Cardiac septum (tissue), 1 donor: ENCODE measurements at regions not wholly inside any gene's neighbourhood (a gene's known extent, or its start where the extent isn't known, plus 50 kb on each side); places are given as distances from the start of the nearest gene placed in this dataset.
A peak's percentile ranks its signal among the peaks of the same experiment; 100 is the strongest.

Source experiments
- DNase-seq: peaks from one replicate; pipeline ENCODE4 v3.0.0-alpha.2; 2020; ENCODE audit warnings: low spot score
- intact Hi-C: fragments of 100-400 bp; cut with DNase I; formaldehyde crosslinking; loops from one replicate; pipeline ENCODE4 v1.14.0; 2022
- donor health status: DM: no; HTN: no; CAD: no.

GRCh38 chr10:71075759-71076472 is 136.5 kb upstream of the UNC5B start:
- DNase-seq, result peak; percentile 50
- intact Hi-C loops, result no loop called here

- DNase-seq, result no peak
- intact Hi-C loops, result no loop called here
These were observed 135.8 kb upstream of the UNC5B start for GRCh38 chr10:71076473-71077142.

- intact Hi-C loops, result no loop called here
- peak; percentile 70 for DNase-seq
These were observed 135.2 kb upstream of the UNC5B start for GRCh38 chr10:71077143-71077581.

- peak; percentile 36 for DNase-seq
- intact Hi-C loops, result no loop called here
These were observed 134.4 kb upstream of the UNC5B start for GRCh38 chr10:71077796-71078453.

GRCh38 chr10:71078454-71079145 is 133.8 kb upstream of the UNC5B start:
- intact Hi-C loops, result no loop called here
- peak; percentile 50 for DNase-seq

- intact Hi-C loops, result no loop called here
- DNase-seq, result peak; percentile 55
These were observed 132.5 kb upstream of the UNC5B start for GRCh38 chr10:71079761-71080380.

- peak; percentile 67 for DNase-seq
These were observed 131.8 kb upstream of the UNC5B start for GRCh38 chr10:71080381-71081228.

GRCh38 chr10:71081229-71081560 is 131.2 kb upstream of the UNC5B start:
- intact Hi-C loops, result no loop called here
- DNase-seq, result no peak

More at GRCh38 chr10:71080381-71081228, 131.8 kb upstream of the UNC5B start:
- intact Hi-C loops, result no loop called here

GRCh38 chr10:71081912-71082311 is 130.5 kb upstream of the UNC5B start:
- DNase-seq, result peak; percentile 31
- intact Hi-C loops, result no loop called here

- peak; percentile 36 for DNase-seq
- intact Hi-C loops, result no loop called here
These were observed 129.2 kb upstream of the UNC5B start for GRCh38 chr10:71082960-71083715.

- peak; percentile 24 for DNase-seq
These were observed 128.7 kb upstream of the UNC5B start for GRCh38 chr10:71083716-71083975.

GRCh38 chr10:71084061-71084817 is 128.1 kb upstream of the UNC5B start:
- peak; percentile 66 for DNase-seq
- intact Hi-C loops, result no loop called here

More at GRCh38 chr10:71083716-71083975, 128.7 kb upstream of the UNC5B start:
- intact Hi-C loops, result no loop called here

- intact Hi-C loops, result no loop called here
- peak; percentile 12 for DNase-seq
These were observed 127.6 kb upstream of the UNC5B start for GRCh38 chr10:71084818-71085126.

- intact Hi-C loops, result no loop called here
- DNase-seq, result peak; percentile 66
These were observed 126.5 kb upstream of the UNC5B start for GRCh38 chr10:71085689-71086438.

- DNase-seq, result no peak
- intact Hi-C loops, result no loop called here
These were observed 125.8 kb upstream of the UNC5B start for GRCh38 chr10:71086439-71087080.

- DNase-seq, result peak; percentile 61
- intact Hi-C loops, result no loop called here
These were observed 124.7 kb upstream of the UNC5B start for GRCh38 chr10:71087622-71088021.

- intact Hi-C loops, result no loop called here
- peak; percentile 27 for DNase-seq
These were observed 124.3 kb upstream of the UNC5B start for GRCh38 chr10:71088054-71088453.
